GM12872 (cell line): ENCODE measurements at regions not wholly inside any gene's neighbourhood (a gene's known extent, or its start where the extent isn't known, plus 50 kb on each side); places are given as distances from the start of the nearest gene placed in this dataset.

Source experiments
- TF ChIP-seq, protein P1 (sequence below): IDR thresholded peaks from 3 replicates; pipeline ENCODE4 v1.5.1; 2011; ENCODE audit warnings: low read depth, mild to moderate bottlenecking, low read length, moderate library complexity; ENCODE audit not compliant: insufficient read depth

DNA sequence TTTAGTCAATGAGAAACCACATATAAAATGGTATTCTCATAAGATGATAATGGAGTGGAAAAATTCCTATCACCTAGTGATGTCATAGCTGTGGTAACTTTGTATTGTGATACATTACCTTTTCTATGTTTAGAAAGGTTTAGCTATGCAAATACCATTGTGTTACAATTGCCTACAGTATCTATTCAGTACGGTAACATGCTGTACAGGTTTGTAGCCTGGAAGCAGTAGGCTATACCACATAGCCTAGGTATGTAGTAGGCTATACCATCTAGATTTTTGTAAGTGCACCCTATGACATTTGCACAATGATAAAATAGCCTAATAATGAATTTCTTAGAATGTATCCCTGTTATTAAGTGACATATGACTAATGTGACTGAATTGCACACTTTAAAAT is 50.5 kb upstream of the CCDC196 start:
- TF ChIP-seq, protein P1, sequence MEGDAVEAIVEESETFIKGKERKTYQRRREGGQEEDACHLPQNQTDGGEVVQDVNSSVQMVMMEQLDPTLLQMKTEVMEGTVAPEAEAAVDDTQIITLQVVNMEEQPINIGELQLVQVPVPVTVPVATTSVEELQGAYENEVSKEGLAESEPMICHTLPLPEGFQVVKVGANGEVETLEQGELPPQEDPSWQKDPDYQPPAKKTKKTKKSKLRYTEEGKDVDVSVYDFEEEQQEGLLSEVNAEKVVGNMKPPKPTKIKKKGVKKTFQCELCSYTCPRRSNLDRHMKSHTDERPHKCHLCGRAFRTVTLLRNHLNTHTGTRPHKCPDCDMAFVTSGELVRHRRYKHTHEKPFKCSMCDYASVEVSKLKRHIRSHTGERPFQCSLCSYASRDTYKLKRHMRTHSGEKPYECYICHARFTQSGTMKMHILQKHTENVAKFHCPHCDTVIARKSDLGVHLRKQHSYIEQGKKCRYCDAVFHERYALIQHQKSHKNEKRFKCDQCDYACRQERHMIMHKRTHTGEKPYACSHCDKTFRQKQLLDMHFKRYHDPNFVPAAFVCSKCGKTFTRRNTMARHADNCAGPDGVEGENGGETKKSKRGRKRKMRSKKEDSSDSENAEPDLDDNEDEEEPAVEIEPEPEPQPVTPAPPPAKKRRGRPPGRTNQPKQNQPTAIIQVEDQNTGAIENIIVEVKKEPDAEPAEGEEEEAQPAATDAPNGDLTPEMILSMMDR = no peak
